ENCODE measurements at regions not wholly inside any gene's neighbourhood (a gene's known extent, or its start where the extent isn't known, plus 50 kb on each side); places are given as distances from the start of the nearest gene placed in this dataset.

- DNase-seq (no peak), ATAC-seq (no peak)
- Mint-ChIP-seq H3K27ac (no peak overlapping the region), H3K27me3 (no peaks in the 10 kb centered on the region), H3K4me3 (no peak overlapping the region), H3K4me1 (peaks cover 28% of the 10 kb centered on the region), H3K36me3 (ENCODE audit: low read depth) (no peaks in the 10 kb centered on the region)
- no peaks in the 10 kb centered on the region for H3K9me3 ChIP-seq (ENCODE audit: control insufficient read depth, low read length, poor library complexity, severe bottlenecking)
Measured at GRCh38 chr20:3325864-3326263, 81.6 kb downstream of the DNAAF9 start.

GRCh38 chr20:3323398-3323797 is 84.1 kb downstream of the DNAAF9 start:
- H3K4me1 Mint-ChIP-seq, result peaks cover 13% of the 10 kb centered on the region
- H3K4me3 Mint-ChIP-seq, result no peak overlapping the region
- peak overlapping the region; percentile 71 for H3K27ac Mint-ChIP-seq
- DNase-seq (no peak), ATAC-seq (no peak)
- H3K36me3 Mint-ChIP-seq (ENCODE audit: low read depth), result no peaks in the 10 kb centered on the region
- no peaks in the 10 kb centered on the region for H3K9me3 ChIP-seq (ENCODE audit: control insufficient read depth, low read length, poor library complexity, severe bottlenecking)
- no peaks in the 10 kb centered on the region for H3K27me3 Mint-ChIP-seq

GRCh38 chr20:3318226-3318884 is 79.4 kb upstream of the SLC4A11 start:
- H3K27me3 Mint-ChIP-seq, result no peaks in the 10 kb centered on the region
- ATAC-seq (no peak), DNase-seq (no peak)
- no peaks in the 10 kb centered on the region for H3K9me3 ChIP-seq (ENCODE audit: control insufficient read depth, low read length, poor library complexity, severe bottlenecking)
- H3K4me1 Mint-ChIP-seq, result peaks cover under 1% of the 10 kb centered on the region
- peaks cover 2% of the 10 kb centered on the region for H3K36me3 Mint-ChIP-seq (ENCODE audit: low read depth)
- no peak overlapping the region for H3K4me3 Mint-ChIP-seq
- H3K27ac Mint-ChIP-seq, result peak overlapping the region; percentile 61

GRCh38 chr20:3316136-3316535 is 77.1 kb upstream of the SLC4A11 start:
- no peaks in the 10 kb centered on the region for H3K27me3 Mint-ChIP-seq
- ATAC-seq (no peak), DNase-seq (no peak)
- H3K9me3 ChIP-seq (ENCODE audit: control insufficient read depth, low read length, poor library complexity, severe bottlenecking), result no peaks in the 10 kb centered on the region
- H3K4me3 Mint-ChIP-seq, result no peak overlapping the region
- H3K36me3 Mint-ChIP-seq (ENCODE audit: low read depth), result peaks cover 5% of the 10 kb centered on the region
- H3K4me1 Mint-ChIP-seq, result no peaks in the 10 kb centered on the region
- no peak overlapping the region for H3K27ac Mint-ChIP-seq

GRCh38 chr20:3315136-3315535 is 76.1 kb upstream of the SLC4A11 start:
- no peak overlapping the region for H3K27ac Mint-ChIP-seq
- ATAC-seq (no peak), DNase-seq (no peak)
- peaks cover 5% of the 10 kb centered on the region for H3K36me3 Mint-ChIP-seq (ENCODE audit: low read depth)
- H3K4me1 Mint-ChIP-seq, result no peaks in the 10 kb centered on the region
- H3K27me3 Mint-ChIP-seq, result no peaks in the 10 kb centered on the region
- H3K9me3 ChIP-seq (ENCODE audit: control insufficient read depth, low read length, poor library complexity, severe bottlenecking), result no peaks in the 10 kb centered on the region
- no peak overlapping the region for H3K4me3 Mint-ChIP-seq

- ATAC-seq, result no peak
- no peak overlapping the region for H3K4me3 Mint-ChIP-seq
- DNase-seq, result no peak
- no peak overlapping the region for H3K27ac Mint-ChIP-seq
- H3K36me3 Mint-ChIP-seq (ENCODE audit: low read depth), result peaks cover 8% of the 10 kb centered on the region
- no peaks in the 10 kb centered on the region for H3K4me1 Mint-ChIP-seq
- no peaks in the 10 kb centered on the region for H3K9me3 ChIP-seq (ENCODE audit: control insufficient read depth, low read length, poor library complexity, severe bottlenecking)
- H3K27me3 Mint-ChIP-seq, result no peaks in the 10 kb centered on the region
Measured at GRCh38 chr20:3314391-3314790, 75.4 kb upstream of the SLC4A11 start.

- peaks cover 8% of the 10 kb centered on the region for H3K36me3 Mint-ChIP-seq (ENCODE audit: low read depth)
- DNase-seq, result no peak
- no peak for ATAC-seq
- no peak overlapping the region for H3K27ac Mint-ChIP-seq
- no peaks in the 10 kb centered on the region for H3K4me1 Mint-ChIP-seq
- H3K9me3 ChIP-seq (ENCODE audit: control insufficient read depth, low read length, poor library complexity, severe bottlenecking), result no peaks in the 10 kb centered on the region
- no peak overlapping the region for H3K4me3 Mint-ChIP-seq
- H3K27me3 Mint-ChIP-seq, result no peaks in the 10 kb centered on the region
Measured at GRCh38 chr20:3313683-3314065, 74.7 kb upstream of the SLC4A11 start.

- Mint-ChIP-seq H3K27ac (no peak overlapping the region), H3K27me3 (no peaks in the 10 kb centered on the region), H3K36me3 (ENCODE audit: low read depth) (peaks cover 8% of the 10 kb centered on the region), H3K4me3 (no peak overlapping the region), H3K4me1 (no peaks in the 10 kb centered on the region)
- ATAC-seq (no peak), DNase-seq (no peak)
- no peaks in the 10 kb centered on the region for H3K9me3 ChIP-seq (ENCODE audit: control insufficient read depth, low read length, poor library complexity, severe bottlenecking)
Measured at GRCh38 chr20:3312940-3313682, 74.1 kb upstream of the SLC4A11 start.

GRCh38 chr20:3311623-3312022 is 72.6 kb upstream of the SLC4A11 start:
- H3K9me3 ChIP-seq (ENCODE audit: control insufficient read depth, low read length, poor library complexity, severe bottlenecking), result no peaks in the 10 kb centered on the region
- no peak for ATAC-seq
- H3K27me3 Mint-ChIP-seq, result no peaks in the 10 kb centered on the region

GRCh38 chr20:3309226-3309625 is 70.2 kb upstream of the SLC4A11 start:
- Mint-ChIP-seq H3K27me3 (no peaks in the 10 kb centered on the region), H3K27ac (no peak overlapping the region), H3K4me1 (peaks cover 13% of the 10 kb centered on the region), H3K4me3 (no peak overlapping the region), H3K36me3 (ENCODE audit: low read depth) (peaks cover 17% of the 10 kb centered on the region)
- H3K9me3 ChIP-seq (ENCODE audit: control insufficient read depth, low read length, poor library complexity, severe bottlenecking), result no peaks in the 10 kb centered on the region
- no peak for DNase-seq
- ATAC-seq, result no peak

More at GRCh38 chr20:3311623-3312022, 72.6 kb upstream of the SLC4A11 start:
- no peak overlapping the region for H3K4me3 Mint-ChIP-seq
- no peak for DNase-seq
- H3K4me1 Mint-ChIP-seq, result peaks cover 4% of the 10 kb centered on the region
- peak overlapping the region; percentile 16 for H3K27ac Mint-ChIP-seq
- peaks cover 12% of the 10 kb centered on the region for H3K36me3 Mint-ChIP-seq (ENCODE audit: low read depth)

- no peak for ATAC-seq
- no peak overlapping the region for H3K4me3 Mint-ChIP-seq
- H3K27me3 Mint-ChIP-seq, result no peaks in the 10 kb centered on the region
- H3K4me1 Mint-ChIP-seq, result peaks cover 13% of the 10 kb centered on the region
- DNase-seq, result no peak
- no peak overlapping the region for H3K27ac Mint-ChIP-seq
- H3K36me3 Mint-ChIP-seq (ENCODE audit: low read depth), result peaks cover 14% of the 10 kb centered on the region
- H3K9me3 ChIP-seq (ENCODE audit: control insufficient read depth, low read length, poor library complexity, severe bottlenecking), result no peaks in the 10 kb centered on the region
Measured at GRCh38 chr20:3307725-3308124, 68.7 kb upstream of the SLC4A11 start.

- Mint-ChIP-seq H3K36me3 (ENCODE audit: low read depth) (peaks cover 14% of the 10 kb centered on the region), H3K27me3 (no peaks in the 10 kb centered on the region), H3K27ac (no peak overlapping the region), H3K4me1 (peaks cover 13% of the 10 kb centered on the region), H3K4me3 (no peak overlapping the region)
- no peak for ATAC-seq
- DNase-seq, result no peak
- no peaks in the 10 kb centered on the region for H3K9me3 ChIP-seq (ENCODE audit: control insufficient read depth, low read length, poor library complexity, severe bottlenecking)
Measured at GRCh38 chr20:3307078-3307477, 68.1 kb upstream of the SLC4A11 start.

GRCh38 chr20:3306068-3306467 is 67.1 kb upstream of the SLC4A11 start:
- Mint-ChIP-seq H3K4me3 (no peak overlapping the region), H3K27me3 (no peaks in the 10 kb centered on the region), H3K27ac (peak overlapping the region; percentile 27), H3K4me1 (peaks cover 13% of the 10 kb centered on the region), H3K36me3 (ENCODE audit: low read depth) (peaks cover 12% of the 10 kb centered on the region)
- ATAC-seq (no peak), DNase-seq (no peak)
- H3K9me3 ChIP-seq (ENCODE audit: control insufficient read depth, low read length, poor library complexity, severe bottlenecking), result no peaks in the 10 kb centered on the region

GRCh38 chr20:3304456-3304855 is 65.5 kb upstream of the SLC4A11 start:
- no peak for ATAC-seq
- Mint-ChIP-seq H3K36me3 (ENCODE audit: low read depth) (peaks cover 9% of the 10 kb centered on the region), H3K4me1 (peaks cover 13% of the 10 kb centered on the region), H3K27me3 (no peaks in the 10 kb centered on the region), H3K4me3 (no peak overlapping the region), H3K27ac (no peak overlapping the region)
- H3K9me3 ChIP-seq (ENCODE audit: control insufficient read depth, low read length, poor library complexity, severe bottlenecking), result no peaks in the 10 kb centered on the region
- DNase-seq, result no peak

Measured in T-helper 17 cell (primary cell).